BJ (cell line): ENCODE measurements at regions not wholly inside any gene's neighbourhood (a gene's known extent, or its start where the extent isn't known, plus 50 kb on each side); places are given as distances from the start of the nearest gene placed in this dataset. TPM values are rescaled to one million over a fixed set of nuclear protein-coding genes. Genes with fewer than 3 reads are reported as not detected.

ENCODE experiments used
- CTCF ChIA-PET: fragments of 350-600 bp; formaldehyde crosslinking; extraction: SDS; loops from one replicate; lab custom pipeline; 2021; ENCODE audit warnings: antibody characterized with exemption, inconsistent platforms; lab: Yijun Ruan, JAX
- POLR2A ChIA-PET: fragments of 300-600 bp; sonication (Branson Sonifier 250); formaldehyde crosslinking; extraction: SDS; loops from one replicate; lab custom pipeline; 2021; ENCODE audit warnings: antibody characterized with exemption; lab: Charles Lee
- DNase-seq: peaks from one replicate; pipeline ENCODE4 v3.0.0-alpha.2; 2011; ENCODE audit warnings: low read depth
- H3K27me3 ChIP-seq: 2 replicates; pipeline ENCODE4 v1.6.0; 2011; ENCODE audit warnings: low read length; ENCODE audit not compliant: control insufficient read depth, insufficient read depth
- H3K36me3 ChIP-seq: 2 replicates; pipeline ENCODE4 v1.5.1; 2011; ENCODE audit warnings: low read length; ENCODE audit not compliant: control insufficient read depth, insufficient read depth
- H3K4me3 ChIP-seq: 2 replicates; pipeline ENCODE4 v1.5.1; 2011; ENCODE audit warnings: low read depth, mild to moderate bottlenecking, control low read depth, low read length
- CTCF ChIP-seq: IDR thresholded peaks from 2 replicates; pipeline ENCODE4 v1.5.1; 2011; ENCODE audit warnings: low read depth, mild to moderate bottlenecking, control low read depth, inconsistent platforms, low read length, moderate library complexity; ENCODE audit not compliant: insufficient read depth
- small RNA-seq: library from RNA; depleted of rRNA; stranded (forward); fragments of <200 nt; gene quantifications from one replicate; pipeline ENCODE3, GENCODE V24; 2012; ENCODE audit warnings: low replicate concordance, low read depth; ENCODE audit not compliant: insufficient read length

GRCh38 chr3:31482493-31483200 is 50.1 kb upstream of the STT3B start:
- DNase-seq = no peak
- ChIA-PET POLR2A (no interaction called here), CTCF (no interaction called here)
- H3K36me3 ChIP-seq = no peaks in the 10 kb centered on the region
- no peak for TF ChIP-seq CTCF
- H3K4me3 ChIP-seq = no peak overlapping the region
- H3K27me3 ChIP-seq = no peaks in the 10 kb centered on the region

Small RNAs in the stretch of these regions (small RNA-seq; reads per million reads assigned to genes)
- 15.2 reads per million, percentile 81 among the genes with 10 or more reads in this experiment for gene MIR466
- gene RNA5SP127 = not detected
